Esophagus muscularis mucosa (tissue), 4 donors: ENCODE measurements at regions not wholly inside any gene's neighbourhood (a gene's known extent, or its start where the extent isn't known, plus 50 kb on each side); places are given as distances from the start of the nearest gene placed in this dataset.

Source experiments
- CTCF ChIP-seq, 3 experiments: fragments of 200-600 bp in 2 of 3; fragments of 450-650 bp in 1 of 3; sonication (generic) in 2 of 3; IDR thresholded peaks; one replicate each; pipeline ENCODE4 v1.5.1; 2017 to 2019; ENCODE audit warnings: antibody characterized with exemption in 3 of 3, mild to moderate bottlenecking in 2 of 3, moderate library complexity in 1 of 3
- EP300 ChIP-seq: sonication (generic); formaldehyde crosslinking; IDR thresholded peaks from one replicate; pipeline ENCODE4 v1.6.1; 2017; ENCODE audit warnings: antibody characterized with exemption
- POLR2A ChIP-seq: fragments of 450-650 bp; IDR thresholded peaks from one replicate; pipeline ENCODE4 v1.6.1; 2017; ENCODE audit warnings: antibody characterized with exemption, moderate library complexity, mild to moderate bottlenecking, low read depth
- POLR2AphosphoS5 ChIP-seq, 2 donors: sonication (generic); formaldehyde crosslinking; IDR thresholded peaks; one replicate each; pipeline ENCODE4 v1.6.1; 2017; ENCODE audit warnings: antibody characterized with exemption in 2 of 2

GRCh38 chr15:94579286-94579685, 347.9 kb downstream of the MCTP2 start:
- TF ChIP-seq CTCF (IDR thresholded peaks at IDR 0.05) = no peak
- TF ChIP-seq EP300 = no peak
- no peak for TF ChIP-seq POLR2A
- no peak for TF ChIP-seq POLR2AphosphoS5 (IDR thresholded peaks at IDR 0.05)
